ENCODE measurements at regions not wholly inside any gene's neighbourhood (a gene's known extent, or its start where the extent isn't known, plus 50 kb on each side); places are given as distances from the start of the nearest gene placed in this dataset.

DNA sequence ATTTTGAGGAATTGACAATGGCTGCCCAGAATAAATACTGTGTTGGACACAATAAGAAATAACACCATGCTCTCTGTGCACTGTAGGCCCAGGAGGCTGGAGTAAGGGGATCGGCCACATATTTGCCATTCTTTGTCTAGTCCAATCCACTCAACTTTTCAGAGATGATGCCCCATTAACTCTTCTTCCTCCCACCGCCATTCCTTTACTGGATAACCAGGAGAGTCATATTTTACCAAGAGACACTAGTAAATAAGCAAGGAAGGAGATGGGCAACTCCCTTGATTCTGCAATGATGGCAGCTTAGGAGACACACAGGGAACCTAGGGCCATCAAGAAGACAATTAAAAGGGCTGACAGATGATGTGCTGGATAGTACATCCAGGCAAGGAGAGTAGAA lies 87.9 kb upstream of the GPC3 start:
- TF ChIP-seq, protein P1, sequence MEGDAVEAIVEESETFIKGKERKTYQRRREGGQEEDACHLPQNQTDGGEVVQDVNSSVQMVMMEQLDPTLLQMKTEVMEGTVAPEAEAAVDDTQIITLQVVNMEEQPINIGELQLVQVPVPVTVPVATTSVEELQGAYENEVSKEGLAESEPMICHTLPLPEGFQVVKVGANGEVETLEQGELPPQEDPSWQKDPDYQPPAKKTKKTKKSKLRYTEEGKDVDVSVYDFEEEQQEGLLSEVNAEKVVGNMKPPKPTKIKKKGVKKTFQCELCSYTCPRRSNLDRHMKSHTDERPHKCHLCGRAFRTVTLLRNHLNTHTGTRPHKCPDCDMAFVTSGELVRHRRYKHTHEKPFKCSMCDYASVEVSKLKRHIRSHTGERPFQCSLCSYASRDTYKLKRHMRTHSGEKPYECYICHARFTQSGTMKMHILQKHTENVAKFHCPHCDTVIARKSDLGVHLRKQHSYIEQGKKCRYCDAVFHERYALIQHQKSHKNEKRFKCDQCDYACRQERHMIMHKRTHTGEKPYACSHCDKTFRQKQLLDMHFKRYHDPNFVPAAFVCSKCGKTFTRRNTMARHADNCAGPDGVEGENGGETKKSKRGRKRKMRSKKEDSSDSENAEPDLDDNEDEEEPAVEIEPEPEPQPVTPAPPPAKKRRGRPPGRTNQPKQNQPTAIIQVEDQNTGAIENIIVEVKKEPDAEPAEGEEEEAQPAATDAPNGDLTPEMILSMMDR (conservative IDR thresholded peaks at IDR 0.05; ENCODE audit: low read depth, low read length), result no peak
- no peak for TF ChIP-seq EZH2 (IDR thresholded peaks at IDR 0.05; ENCODE audit: low read length, unreplicated experiment)
- no peak for TF ChIP-seq EZH2phosphoT487 (IDR thresholded peaks at IDR 0.05; ENCODE audit: borderline replicate concordance, low read length)
